Activated CD8-positive, alpha-beta T cell treated with anti-CD3 and anti-CD28 coated beads for 36 hours (primary cell): ENCODE measurements at regions not wholly inside any gene's neighbourhood (a gene's known extent, or its start where the extent isn't known, plus 50 kb on each side); places are given as distances from the start of the nearest gene placed in this dataset.

ENCODE experiments used
- ATAC-seq: fragments of 200-7000 bp; cut with Tn5 transposase; one replicate; pipeline ENCODE4 v1.10.0; 2021; ENCODE audit warnings: mild to moderate bottlenecking, moderate library complexity
- CTCF ChIA-PET: fragments of 350-600 bp; sonication (Branson Sonifier 250); formaldehyde crosslinking; loops from one replicate; lab custom pipeline; 2021; ENCODE audit warnings: antibody characterized with exemption; lab: Charles Lee
- POLR2A ChIA-PET: fragments of 350-600 bp; sonication (Branson Sonifier 250); formaldehyde crosslinking; loops from one replicate; lab custom pipeline; 2021; ENCODE audit warnings: antibody characterized with exemption; lab: Charles Lee
- DNase-seq: peaks from one replicate; pipeline ENCODE4 v3.0.0-alpha.2; 2020
- H3K27ac Mint-ChIP-seq: one replicate; pipeline ENCODE4 v1.8.0; 2021; ENCODE audit warnings: mild to moderate bottlenecking, mixed read lengths
- H3K27me3 Mint-ChIP-seq: one replicate; pipeline ENCODE4 v1.8.0; 2021; ENCODE audit warnings: mixed read lengths
- H3K36me3 Mint-ChIP-seq: one replicate; pipeline ENCODE4 v1.8.0; 2021; ENCODE audit warnings: low read depth, mixed read lengths
- H3K4me1 Mint-ChIP-seq: one replicate; pipeline ENCODE4 v1.8.0; 2021; ENCODE audit warnings: low read depth, mixed read lengths
- H3K4me3 Mint-ChIP-seq: one replicate; pipeline ENCODE4 v1.8.0; 2021; ENCODE audit warnings: mild to moderate bottlenecking, moderate library complexity, mixed read lengths
- H3K9me3 Mint-ChIP-seq: one replicate; pipeline ENCODE4 v1.8.0; 2021; ENCODE audit warnings: mixed read lengths
- intact Hi-C: fragments of 100-400 bp; cut with micrococcal nuclease; formaldehyde crosslinking; loops from one replicate; pipeline ENCODE4 v1.10.0; 2022
- TF ChIP-seq, protein P1 (sequence below): fragments of 200-600 bp; IDR thresholded peaks from one replicate; pipeline ENCODE4 v1.8.0; 2022; ENCODE audit warnings: antibody characterized with exemption, mild to moderate bottlenecking

DNA sequence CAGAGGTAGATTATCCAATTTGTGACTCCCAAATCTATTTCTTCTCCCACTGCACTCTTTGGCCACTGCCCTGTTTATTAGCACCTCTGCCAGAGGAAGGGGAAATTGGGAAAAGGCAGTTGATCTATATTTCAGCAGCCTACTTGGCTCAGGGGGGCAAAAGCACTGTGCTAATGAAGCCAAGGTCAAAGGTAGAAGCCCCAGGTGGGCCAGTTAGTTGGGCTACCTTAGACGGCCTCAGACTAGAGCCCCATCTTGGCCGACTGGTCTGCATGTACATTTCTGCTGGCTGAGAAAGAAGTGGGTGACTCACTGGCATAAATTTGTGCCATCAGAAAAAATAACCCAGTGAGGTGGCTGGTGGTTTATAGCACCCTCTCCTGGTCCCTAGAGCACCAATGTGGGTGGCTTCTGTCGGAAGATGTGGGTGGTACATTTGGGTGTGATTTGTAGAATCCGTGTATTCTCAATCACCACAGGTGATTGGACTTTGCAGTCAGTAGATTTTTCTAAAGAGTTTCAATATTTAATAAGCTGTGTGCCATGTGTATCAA lies 293.3 kb upstream of the MKI67 start:
- TF ChIP-seq, protein P1, sequence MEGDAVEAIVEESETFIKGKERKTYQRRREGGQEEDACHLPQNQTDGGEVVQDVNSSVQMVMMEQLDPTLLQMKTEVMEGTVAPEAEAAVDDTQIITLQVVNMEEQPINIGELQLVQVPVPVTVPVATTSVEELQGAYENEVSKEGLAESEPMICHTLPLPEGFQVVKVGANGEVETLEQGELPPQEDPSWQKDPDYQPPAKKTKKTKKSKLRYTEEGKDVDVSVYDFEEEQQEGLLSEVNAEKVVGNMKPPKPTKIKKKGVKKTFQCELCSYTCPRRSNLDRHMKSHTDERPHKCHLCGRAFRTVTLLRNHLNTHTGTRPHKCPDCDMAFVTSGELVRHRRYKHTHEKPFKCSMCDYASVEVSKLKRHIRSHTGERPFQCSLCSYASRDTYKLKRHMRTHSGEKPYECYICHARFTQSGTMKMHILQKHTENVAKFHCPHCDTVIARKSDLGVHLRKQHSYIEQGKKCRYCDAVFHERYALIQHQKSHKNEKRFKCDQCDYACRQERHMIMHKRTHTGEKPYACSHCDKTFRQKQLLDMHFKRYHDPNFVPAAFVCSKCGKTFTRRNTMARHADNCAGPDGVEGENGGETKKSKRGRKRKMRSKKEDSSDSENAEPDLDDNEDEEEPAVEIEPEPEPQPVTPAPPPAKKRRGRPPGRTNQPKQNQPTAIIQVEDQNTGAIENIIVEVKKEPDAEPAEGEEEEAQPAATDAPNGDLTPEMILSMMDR, result no peak
- no peak for DNase-seq
- Mint-ChIP-seq H3K27me3 (peaks cover 2% of the 10 kb centered on the region), H3K9me3 (no peaks in the 10 kb centered on the region), H3K4me1 (no peaks in the 10 kb centered on the region), H3K36me3 (no peaks in the 10 kb centered on the region), H3K4me3 (no peak overlapping the region), H3K27ac (no peak overlapping the region)
- ChIA-PET POLR2A (no interaction called here), CTCF (no interaction called here)
- intact Hi-C loops, result no loop called here
- no peak for ATAC-seq

DNA sequence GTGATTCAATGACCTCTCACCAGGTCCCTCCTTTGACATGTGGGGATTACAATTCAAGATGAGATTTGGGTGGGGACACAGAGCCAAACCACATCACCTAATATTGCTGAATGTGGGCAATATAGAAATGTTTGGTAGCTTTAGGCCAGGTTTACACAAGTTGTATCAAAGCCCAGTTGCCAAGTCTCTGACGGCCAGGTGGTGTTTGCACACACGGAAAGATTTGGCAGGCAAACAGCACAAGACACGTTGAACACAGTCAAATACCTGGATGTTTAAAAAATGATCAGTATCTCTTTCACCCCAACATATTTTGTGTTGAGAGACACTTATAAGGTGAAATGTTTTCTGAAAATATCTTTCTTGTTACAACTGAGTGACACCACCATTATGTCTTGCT lies 294.4 kb upstream of the MKI67 start:
- no peak overlapping the region for H3K4me3 Mint-ChIP-seq
- peaks cover 2% of the 10 kb centered on the region for H3K27me3 Mint-ChIP-seq
- ChIA-PET CTCF (no interaction called here), POLR2A (no interaction called here)
- intact Hi-C loops, result no loop called here
- no peaks in the 10 kb centered on the region for H3K4me1 Mint-ChIP-seq
- no peaks in the 10 kb centered on the region for H3K36me3 Mint-ChIP-seq
- ATAC-seq (no peak), DNase-seq (no peak)
- no peaks in the 10 kb centered on the region for H3K9me3 Mint-ChIP-seq
- no peak overlapping the region for H3K27ac Mint-ChIP-seq
- TF ChIP-seq, protein P1, result no peak

DNA sequence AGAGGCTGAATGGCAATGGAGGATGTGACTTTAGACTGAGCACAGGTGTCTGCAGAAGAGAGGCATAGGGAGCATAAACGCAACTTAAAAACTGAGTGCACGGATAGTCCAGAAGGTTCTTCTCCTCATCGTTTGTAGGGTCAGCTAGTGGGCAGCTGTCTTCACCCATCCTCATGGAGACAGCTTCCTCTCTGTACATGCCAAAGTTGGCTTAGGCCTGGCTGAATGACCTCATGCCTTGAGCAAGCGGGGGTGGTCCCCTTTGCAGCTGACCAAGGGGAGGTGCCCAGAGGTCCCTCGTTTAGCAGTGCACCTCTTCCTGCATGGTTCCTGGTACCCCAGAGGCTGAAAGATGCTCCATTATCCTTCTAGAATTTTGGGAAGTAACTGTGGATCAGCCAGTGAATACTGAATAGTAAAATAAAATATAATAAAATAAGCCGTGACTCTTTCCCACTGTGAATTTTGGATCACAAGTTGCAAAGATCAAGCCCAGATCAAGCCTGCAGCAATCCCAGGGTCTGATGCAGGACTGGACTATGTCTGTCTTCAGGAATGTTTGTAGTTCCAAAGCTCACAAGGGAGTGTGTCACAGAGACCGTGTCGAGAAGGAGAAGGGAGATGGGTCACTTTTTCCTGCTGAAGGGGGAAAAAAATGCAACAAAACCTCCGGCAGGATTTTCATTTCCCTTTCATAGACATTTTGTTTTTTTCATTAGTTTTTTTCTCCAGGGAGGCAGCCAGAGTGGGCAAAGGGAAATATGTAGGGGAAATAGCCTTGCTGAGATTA lies 295.3 kb upstream of the MKI67 start:
- ATAC-seq, result no peak
- TF ChIP-seq, protein P1, result no peak
- CTCF ChIA-PET, result no interaction called here
- Mint-ChIP-seq H3K27ac (no peak overlapping the region), H3K9me3 (no peaks in the 10 kb centered on the region), H3K27me3 (peaks cover 2% of the 10 kb centered on the region), H3K36me3 (no peaks in the 10 kb centered on the region), H3K4me3 (no peak overlapping the region), H3K4me1 (no peaks in the 10 kb centered on the region)
- intact Hi-C loops, result no loop called here
- DNase-seq, result no peak
- POLR2A ChIA-PET, result no interaction called here

DNA sequence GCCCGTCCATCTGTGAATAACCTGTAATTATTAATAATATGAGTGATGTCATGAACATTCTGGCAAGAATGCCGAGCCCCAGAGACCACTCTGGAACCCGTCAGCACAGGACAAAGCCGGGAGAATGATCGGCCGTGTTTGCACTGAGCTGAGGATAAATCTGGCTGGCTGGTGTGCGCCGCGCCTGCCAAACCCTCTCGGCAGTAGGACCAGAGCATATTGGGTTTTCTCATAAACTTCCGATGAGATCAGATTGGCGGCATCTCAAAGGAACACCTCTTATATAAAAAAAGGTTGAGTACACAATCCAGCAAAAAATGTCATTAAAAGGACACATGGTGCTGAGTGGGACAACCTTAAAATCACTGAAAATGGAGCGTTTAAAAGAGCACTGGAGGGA lies 296.0 kb upstream of the MKI67 start:
- DNase-seq, result no peak
- no peaks in the 10 kb centered on the region for H3K36me3 Mint-ChIP-seq
- CTCF ChIA-PET, result no interaction called here
- POLR2A ChIA-PET, result no interaction called here
- no peak for ATAC-seq
- intact Hi-C loops, result no loop called here
- peaks cover 2% of the 10 kb centered on the region for H3K27me3 Mint-ChIP-seq
- TF ChIP-seq, protein P1, result no peak
- H3K4me3 Mint-ChIP-seq, result no peak overlapping the region
- H3K4me1 Mint-ChIP-seq, result no peaks in the 10 kb centered on the region
- H3K27ac Mint-ChIP-seq, result no peak overlapping the region
- H3K9me3 Mint-ChIP-seq, result no peaks in the 10 kb centered on the region

DNA sequence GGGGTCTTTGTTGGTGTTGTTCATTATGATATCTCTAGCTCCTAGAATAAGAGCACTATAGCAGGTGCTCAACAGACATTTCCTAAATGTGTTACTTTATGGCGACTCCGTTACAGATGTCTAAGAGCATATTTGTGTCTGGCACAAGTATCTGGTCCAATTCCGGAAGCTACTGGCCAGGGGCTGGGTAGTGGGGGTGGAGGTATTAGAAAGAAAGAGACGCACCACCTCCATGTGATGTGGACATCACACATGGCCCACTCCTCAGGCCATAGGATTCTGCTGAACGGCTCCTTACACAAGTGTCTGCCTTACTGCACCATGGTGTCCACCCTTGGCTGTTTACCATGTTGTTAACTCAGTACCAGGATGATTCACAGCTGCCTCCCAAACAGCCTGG lies 296.8 kb upstream of the MKI67 start:
- Mint-ChIP-seq H3K36me3 (no peaks in the 10 kb centered on the region), H3K27ac (no peak overlapping the region), H3K4me3 (no peak overlapping the region), H3K4me1 (no peaks in the 10 kb centered on the region), H3K27me3 (peaks cover 2% of the 10 kb centered on the region), H3K9me3 (no peaks in the 10 kb centered on the region)
- intact Hi-C loops, result no loop called here
- TF ChIP-seq, protein P1, result no peak
- ChIA-PET CTCF (no interaction called here), POLR2A (no interaction called here)
- DNase-seq (no peak), ATAC-seq (no peak)
